ENCODE measurements at regions not wholly inside any gene's neighbourhood (a gene's known extent, or its start where the extent isn't known, plus 50 kb on each side); places are given as distances from the start of the nearest gene placed in this dataset.

DNA sequence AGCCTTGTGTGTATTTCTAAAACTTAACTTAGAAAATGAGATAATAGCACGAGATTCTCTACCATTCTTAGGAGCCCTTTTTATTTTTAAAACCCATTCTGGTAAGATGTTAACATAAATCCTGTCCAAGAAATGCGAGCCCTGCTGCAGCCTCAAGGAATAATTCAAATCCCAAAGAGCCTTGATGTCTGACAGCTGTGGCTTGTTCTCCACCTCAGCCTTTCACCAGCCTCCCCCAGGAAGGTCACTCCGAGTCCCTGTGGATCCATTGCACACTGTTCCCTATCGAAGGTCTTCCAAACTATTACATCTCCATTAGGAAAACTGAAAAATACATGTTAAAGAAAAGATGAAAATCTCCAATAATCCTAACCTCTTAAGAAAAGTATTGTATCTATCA lies 98.5 kb upstream of the S1PR3 start:
- no peak for DNase-seq (ENCODE audit: low read depth)
- Histone ChIP-seq H3K27me3 (ENCODE audit: control insufficient read depth, insufficient read depth, low read length) (no peaks in the 10 kb centered on the region), H3K4me3 (ENCODE audit: low read depth, low read length) (no peak overlapping the region), H3K36me3 (ENCODE audit: control insufficient read depth, insufficient read depth, low read length) (no peaks in the 10 kb centered on the region)
- ChIA-PET CTCF (no interaction called here), POLR2A (no interaction called here)
- TF ChIP-seq, protein P1, sequence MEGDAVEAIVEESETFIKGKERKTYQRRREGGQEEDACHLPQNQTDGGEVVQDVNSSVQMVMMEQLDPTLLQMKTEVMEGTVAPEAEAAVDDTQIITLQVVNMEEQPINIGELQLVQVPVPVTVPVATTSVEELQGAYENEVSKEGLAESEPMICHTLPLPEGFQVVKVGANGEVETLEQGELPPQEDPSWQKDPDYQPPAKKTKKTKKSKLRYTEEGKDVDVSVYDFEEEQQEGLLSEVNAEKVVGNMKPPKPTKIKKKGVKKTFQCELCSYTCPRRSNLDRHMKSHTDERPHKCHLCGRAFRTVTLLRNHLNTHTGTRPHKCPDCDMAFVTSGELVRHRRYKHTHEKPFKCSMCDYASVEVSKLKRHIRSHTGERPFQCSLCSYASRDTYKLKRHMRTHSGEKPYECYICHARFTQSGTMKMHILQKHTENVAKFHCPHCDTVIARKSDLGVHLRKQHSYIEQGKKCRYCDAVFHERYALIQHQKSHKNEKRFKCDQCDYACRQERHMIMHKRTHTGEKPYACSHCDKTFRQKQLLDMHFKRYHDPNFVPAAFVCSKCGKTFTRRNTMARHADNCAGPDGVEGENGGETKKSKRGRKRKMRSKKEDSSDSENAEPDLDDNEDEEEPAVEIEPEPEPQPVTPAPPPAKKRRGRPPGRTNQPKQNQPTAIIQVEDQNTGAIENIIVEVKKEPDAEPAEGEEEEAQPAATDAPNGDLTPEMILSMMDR (IDR thresholded peaks at IDR 0.05; ENCODE audit: insufficient read depth, low read depth, low read length) = no peak

DNA sequence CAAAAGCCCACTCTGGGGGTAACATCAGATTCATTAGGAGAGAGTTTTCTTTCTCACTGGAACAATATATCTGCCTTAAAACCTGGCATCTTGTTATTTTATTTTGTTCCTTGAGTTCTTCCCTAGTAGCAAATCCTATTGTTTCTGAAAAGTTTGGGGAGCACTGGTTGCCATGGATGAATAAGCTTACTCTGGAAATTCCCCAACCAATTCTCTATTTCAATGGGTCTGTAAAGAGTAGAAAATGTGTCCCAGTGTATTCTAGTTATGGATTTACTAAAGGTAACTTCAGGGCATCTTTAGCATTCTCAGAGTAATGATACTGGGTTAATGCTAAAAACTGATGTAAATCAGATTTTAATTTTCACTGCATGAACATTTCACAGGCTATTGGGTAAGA lies 94.2 kb upstream of the S1PR3 start:
- Histone ChIP-seq H3K36me3 (ENCODE audit: control insufficient read depth, insufficient read depth, low read length) (no peaks in the 10 kb centered on the region), H3K4me3 (ENCODE audit: low read depth, low read length) (no peak overlapping the region), H3K27me3 (ENCODE audit: control insufficient read depth, insufficient read depth, low read length) (no peaks in the 10 kb centered on the region; the same call in 1 of the 2 replicates)
- ChIA-PET POLR2A (no interaction called here), CTCF (interaction anchor here (1.4 kb wide), 1 partner anchor 10 kb away, joined by 4 read pairs; no protein-coding TSS in a partner anchor)
- no peak for DNase-seq (ENCODE audit: low read depth)
- TF ChIP-seq, protein P1 (IDR thresholded peaks at IDR 0.05; ENCODE audit: insufficient read depth, low read depth, low read length) = no peak

DNA sequence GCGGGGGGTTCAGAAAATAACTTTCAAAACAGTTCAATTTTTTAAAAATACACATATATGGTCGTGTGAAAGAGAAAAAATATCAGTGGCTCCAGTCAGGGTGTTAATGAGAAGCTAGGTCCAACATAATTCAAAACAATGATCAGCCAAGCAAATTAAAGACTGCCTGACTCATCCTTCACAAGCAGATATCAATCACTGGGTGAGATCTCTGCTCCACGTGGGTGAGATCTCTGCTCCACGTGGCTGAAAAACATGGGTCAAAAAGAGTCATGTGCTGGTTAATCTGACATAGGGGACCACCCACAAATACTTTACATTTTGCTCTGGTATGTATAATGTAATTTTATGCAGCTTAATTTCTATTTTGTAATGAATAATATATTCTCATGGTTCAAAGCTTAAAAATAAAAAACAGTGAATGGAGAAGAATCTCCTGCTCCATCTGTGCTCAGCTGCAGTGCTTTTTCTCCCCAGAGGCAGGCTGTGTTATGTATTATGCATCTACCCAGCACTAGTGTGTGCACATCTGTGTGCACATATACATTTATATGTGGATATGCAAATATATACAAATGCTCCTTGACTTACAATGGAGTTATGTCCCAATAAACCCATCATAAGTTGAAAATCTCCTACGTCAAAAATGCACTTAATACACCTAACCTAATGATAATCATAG lies 93.1 kb upstream of the S1PR3 start:
- POLR2A ChIA-PET = no interaction called here
- TF ChIP-seq, protein P1 (IDR thresholded peaks at IDR 0.05; ENCODE audit: insufficient read depth, low read depth, low read length) = no peak
- no peaks in the 10 kb centered on the region; the same call in 1 of the 2 replicates for H3K27me3 ChIP-seq (ENCODE audit: control insufficient read depth, insufficient read depth, low read length)
- no peak for DNase-seq (ENCODE audit: low read depth)
- CTCF ChIA-PET = interaction anchor here (0.6 to 1.4 kb wide), 3 partner anchors 9 to 382 kb away, joined by 3 to 4 read pairs (median 3); no protein-coding TSS in a partner anchor
- no peaks in the 10 kb centered on the region for H3K36me3 ChIP-seq (ENCODE audit: control insufficient read depth, insufficient read depth, low read length)
- no peak overlapping the region for H3K4me3 ChIP-seq (ENCODE audit: low read depth, low read length)

DNA sequence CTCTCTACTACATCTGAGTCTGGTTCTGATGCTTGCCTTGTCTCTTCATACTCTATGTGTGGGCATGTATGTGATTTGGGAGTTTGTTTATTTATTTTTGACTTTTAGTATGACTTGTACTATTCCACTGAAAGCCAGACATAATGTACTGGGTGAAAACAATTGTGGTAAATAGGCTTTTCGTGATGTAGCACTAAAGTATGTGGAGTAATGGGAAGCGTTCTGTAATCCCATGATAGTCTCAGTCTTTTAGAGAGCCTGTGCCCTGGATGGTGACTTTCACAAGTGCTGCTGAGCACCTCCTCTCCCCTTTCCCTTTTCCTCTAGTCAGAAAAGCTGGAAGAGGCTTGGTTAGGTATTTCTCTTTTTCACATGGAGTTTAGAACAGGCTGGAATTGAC lies 85.8 kb upstream of the S1PR3 start:
- ChIA-PET POLR2A (no interaction called here), CTCF (interaction anchor here (1.3 kb wide), 1 partner anchor 11 kb away, joined by 3 read pairs; no protein-coding TSS in a partner anchor)
- TF ChIP-seq, protein P1 (IDR thresholded peaks at IDR 0.05; ENCODE audit: insufficient read depth, low read depth, low read length) = no peak
- H3K4me3 ChIP-seq (ENCODE audit: low read depth, low read length) = no peak overlapping the region
- DNase-seq (ENCODE audit: low read depth) = no peak
- H3K27me3 ChIP-seq (ENCODE audit: control insufficient read depth, insufficient read depth, low read length) = no peaks in the 10 kb centered on the region
- no peaks in the 10 kb centered on the region for H3K36me3 ChIP-seq (ENCODE audit: control insufficient read depth, insufficient read depth, low read length)

DNA sequence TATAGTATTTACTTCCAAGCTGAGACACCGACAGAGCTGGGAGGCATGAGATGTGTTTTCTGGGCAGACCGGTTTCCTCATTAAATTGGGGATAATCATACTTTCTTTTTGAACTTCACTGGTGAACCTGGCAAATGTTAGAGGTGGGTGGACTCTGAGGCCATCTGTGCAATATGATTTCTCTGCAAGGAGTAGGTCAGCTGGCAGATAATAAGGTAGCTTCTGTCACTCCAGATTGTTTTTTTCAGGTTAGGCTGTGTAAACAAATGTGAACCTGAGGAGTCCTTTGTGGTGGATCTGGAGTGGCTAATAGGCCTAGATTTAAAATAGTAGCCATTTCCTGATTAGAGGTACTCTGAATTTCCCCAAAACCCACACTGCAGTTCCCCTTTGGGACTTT lies 75.4 kb upstream of the S1PR3 start:
- TF ChIP-seq, protein P1 (IDR thresholded peaks at IDR 0.05; ENCODE audit: insufficient read depth, low read depth, low read length) = no peak
- Histone ChIP-seq H3K4me3 (ENCODE audit: low read depth, low read length) (no peak overlapping the region), H3K27me3 (ENCODE audit: control insufficient read depth, insufficient read depth, low read length) (no peaks in the 10 kb centered on the region), H3K36me3 (ENCODE audit: control insufficient read depth, insufficient read depth, low read length) (no peaks in the 10 kb centered on the region)
- DNase-seq (ENCODE audit: low read depth) = no peak
- ChIA-PET POLR2A (no interaction called here), CTCF (interaction anchor here (0.7 to 1.3 kb wide), 2 partner anchors 10 to 238 kb away, joined by 3 read pairs; no protein-coding TSS in a partner anchor)

All from BJ (cell line).